Hepatocyte (in vitro differentiated cells): ENCODE measurements at regions not wholly inside any gene's neighbourhood (a gene's known extent, or its start where the extent isn't known, plus 50 kb on each side); places are given as distances from the start of the nearest gene placed in this dataset.

Experiments
- EZH2 ChIP-seq: fragments of 200-600 bp; sonication (generic); IDR thresholded peaks from 2 replicates; pipeline ENCODE4 v1.6.1; 2016; ENCODE audit warnings: antibody characterized with exemption, mild to moderate bottlenecking, borderline replicate concordance
- TF ChIP-seq, protein P1 (sequence below): fragments of 200-600 bp; sonication (generic); IDR thresholded peaks from 2 replicates; pipeline ENCODE4 v1.5.1; 2016; ENCODE audit warnings: antibody characterized with exemption, mild to moderate bottlenecking; ENCODE audit not compliant: poor library complexity

DNA sequence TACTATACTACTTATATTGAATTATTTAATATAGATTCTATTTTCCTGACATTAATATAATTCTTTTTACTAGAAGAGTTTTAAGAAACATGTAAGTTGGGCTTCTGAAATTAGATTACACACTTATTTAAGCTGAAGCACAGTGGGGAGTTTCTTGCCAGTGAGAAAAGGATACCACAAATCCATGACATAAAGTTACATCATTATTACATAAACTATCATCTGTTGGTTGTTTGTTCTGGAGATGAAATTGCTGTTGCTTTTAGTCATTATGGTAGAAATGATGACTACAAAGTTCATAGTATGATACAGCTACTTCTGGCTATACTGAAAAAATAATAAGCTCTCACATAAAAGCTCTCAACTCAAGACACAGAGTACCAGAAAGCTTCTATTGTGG, 880.4 kb downstream of the PCDH18 start:
- TF ChIP-seq, protein P1, sequence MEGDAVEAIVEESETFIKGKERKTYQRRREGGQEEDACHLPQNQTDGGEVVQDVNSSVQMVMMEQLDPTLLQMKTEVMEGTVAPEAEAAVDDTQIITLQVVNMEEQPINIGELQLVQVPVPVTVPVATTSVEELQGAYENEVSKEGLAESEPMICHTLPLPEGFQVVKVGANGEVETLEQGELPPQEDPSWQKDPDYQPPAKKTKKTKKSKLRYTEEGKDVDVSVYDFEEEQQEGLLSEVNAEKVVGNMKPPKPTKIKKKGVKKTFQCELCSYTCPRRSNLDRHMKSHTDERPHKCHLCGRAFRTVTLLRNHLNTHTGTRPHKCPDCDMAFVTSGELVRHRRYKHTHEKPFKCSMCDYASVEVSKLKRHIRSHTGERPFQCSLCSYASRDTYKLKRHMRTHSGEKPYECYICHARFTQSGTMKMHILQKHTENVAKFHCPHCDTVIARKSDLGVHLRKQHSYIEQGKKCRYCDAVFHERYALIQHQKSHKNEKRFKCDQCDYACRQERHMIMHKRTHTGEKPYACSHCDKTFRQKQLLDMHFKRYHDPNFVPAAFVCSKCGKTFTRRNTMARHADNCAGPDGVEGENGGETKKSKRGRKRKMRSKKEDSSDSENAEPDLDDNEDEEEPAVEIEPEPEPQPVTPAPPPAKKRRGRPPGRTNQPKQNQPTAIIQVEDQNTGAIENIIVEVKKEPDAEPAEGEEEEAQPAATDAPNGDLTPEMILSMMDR = no peak
- TF ChIP-seq EZH2 = no peak
